Smooth muscle cell (in vitro differentiated cells): ENCODE measurements at regions not wholly inside any gene's neighbourhood (a gene's known extent, or its start where the extent isn't known, plus 50 kb on each side); places are given as distances from the start of the nearest gene placed in this dataset.
A peak's percentile ranks its signal among the peaks of the same experiment; 100 is the strongest.
"Not testable (repeated sequence)": the region's sequence is repeated elsewhere in the genome, so short reads cannot be mapped to it uniquely, and the experiment has no call there.

ENCODE experiments used
- DNase-seq: peaks from one replicate; lab custom pipeline; 2025; ENCODE audit not compliant: unreplicated experiment; lab: John Stamatoyannopoulos, UW
- H2AFZ ChIP-seq: fragments of 200-600 bp; sonication (generic); 2 replicates; pipeline ENCODE4 v1.6.0; 2016; ENCODE audit warnings: antibody characterized with exemption, low read depth, mild to moderate bottlenecking
- H3F3A ChIP-seq: fragments of 200-600 bp; sonication (generic); 2 replicates; pipeline ENCODE4 v1.6.0; 2017; ENCODE audit warnings: antibody characterized with exemption, low read depth
- H3K27ac ChIP-seq: fragments of 200-600 bp; sonication (generic); 2 replicates; pipeline ENCODE4 v1.5.1; 2016; ENCODE audit warnings: low read depth, mild to moderate bottlenecking
- H3K27me3 ChIP-seq: fragments of 200-600 bp; sonication (generic); 2 replicates; pipeline ENCODE4 v1.6.1; 2016; ENCODE audit warnings: low read depth, mild to moderate bottlenecking
- H3K36me3 ChIP-seq: fragments of 200-600 bp; sonication (generic); 2 replicates; pipeline ENCODE4 v1.5.1; 2016; ENCODE audit warnings: low read depth
- H3K4me1 ChIP-seq: fragments of 200-600 bp; sonication (generic); 2 replicates; pipeline ENCODE4 v1.5.1; 2016; ENCODE audit warnings: low read depth
- H3K4me2 ChIP-seq: fragments of 200-600 bp; sonication (generic); 2 replicates; pipeline ENCODE4 v1.6.0; 2016; ENCODE audit warnings: mild to moderate bottlenecking
- H3K4me3 ChIP-seq: fragments of 200-600 bp; sonication (generic); 2 replicates; pipeline ENCODE4 v1.5.1; 2016; ENCODE audit warnings: mild to moderate bottlenecking
- H3K79me2 ChIP-seq: fragments of 200-600 bp; sonication (generic); 2 replicates; pipeline ENCODE4 v1.6.0; 2016; ENCODE audit warnings: low read depth, mild to moderate bottlenecking
- H3K9ac ChIP-seq: fragments of 200-600 bp; sonication (generic); 2 replicates; pipeline ENCODE4 v1.6.0; 2016; ENCODE audit warnings: low read depth
- H3K9me3 ChIP-seq: fragments of 200-600 bp; sonication (generic); replicated peaks from 2 replicates; pipeline ENCODE4 v1.5.1; 2016; ENCODE audit warnings: low read depth
- H4K20me1 ChIP-seq: fragments of 200-600 bp; sonication (generic); 2 replicates; pipeline ENCODE4 v1.6.0; 2016; ENCODE audit warnings: low read depth
- CTCF ChIP-seq: fragments of 200-600 bp; sonication (generic); IDR thresholded peaks from 2 replicates; pipeline ENCODE4 v1.5.1; 2017; ENCODE audit warnings: borderline replicate concordance, mild to moderate bottlenecking, antibody characterized with exemption; ENCODE audit not compliant: insufficient read depth, poor library complexity, severe bottlenecking
- WGBS: methylation state at CpG from one replicate; pipeline ENCODE4 v1.1.7; 2016; ENCODE audit warnings: low lambda C conversion rate; 5-methylcytosine and 5-hydroxymethylcytosine counted together

- no peaks in the 10 kb centered on the region for H3K9me3 ChIP-seq
- H3K9ac ChIP-seq, result no peak overlapping the region
- 77% methylated on average over 3 of the region's 3 CpGs for WGBS
- no peaks in the 10 kb centered on the region for H3F3A ChIP-seq
- no peak overlapping the region for H3K27ac ChIP-seq
- no peak overlapping the region for H3K4me3 ChIP-seq
- no peak overlapping the region for H3K4me2 ChIP-seq
- no peaks in the 10 kb centered on the region for H3K27me3 ChIP-seq
- H3K79me2 ChIP-seq, result no peaks in the 10 kb centered on the region
- no peaks in the 10 kb centered on the region for H3K36me3 ChIP-seq
- no peak for TF ChIP-seq CTCF
- DNase-seq, result no peak
- no peaks in the 10 kb centered on the region for H3K4me1 ChIP-seq
- no peak overlapping the region for H2AFZ ChIP-seq
- no peaks in the 10 kb centered on the region for H4K20me1 ChIP-seq
These were observed 168.3 kb upstream of the NPY start for GRCh38 chr7:24115661-24116060.

GRCh38 chr7:24117903-24118499 lies 166.0 kb upstream of the NPY start:
- WGBS, result 95% methylated on average over 7 of the region's 7 CpGs
- H3F3A ChIP-seq, H3K4me3 ChIP-seq, H3K9ac ChIP-seq, H4K20me1 ChIP-seq, H3K79me2 ChIP-seq, H3K4me1 ChIP-seq, H3K9me3 ChIP-seq, DNase-seq, H2AFZ ChIP-seq, H3K27me3 ChIP-seq, H3K4me2 ChIP-seq, H3K36me3 ChIP-seq, H3K27ac ChIP-seq: not testable (repeated sequence)

GRCh38 chr7:24119852-24120251 lies 164.1 kb upstream of the NPY start:
- Histone ChIP-seq H3K9ac (no peak overlapping the region), H3K79me2 (no peaks in the 10 kb centered on the region), H3K4me3 (no peak overlapping the region), H3K4me1 (no peaks in the 10 kb centered on the region), H3K27ac (no peak overlapping the region), H4K20me1 (no peaks in the 10 kb centered on the region), H3K9me3 (no peaks in the 10 kb centered on the region), H3K4me2 (no peak overlapping the region), H3F3A (no peaks in the 10 kb centered on the region), H2AFZ (no peak overlapping the region), H3K27me3 (no peaks in the 10 kb centered on the region), H3K36me3 (no peaks in the 10 kb centered on the region)
- DNase-seq, result no peak
- 66% methylated on average over 5 of the region's 5 CpGs for WGBS
- no peak for TF ChIP-seq CTCF

- Histone ChIP-seq H4K20me1 (no peaks in the 10 kb centered on the region), H3K79me2 (no peaks in the 10 kb centered on the region), H3K27me3 (no peaks in the 10 kb centered on the region), H3K9me3 (no peaks in the 10 kb centered on the region), H3K27ac (no peak overlapping the region), H3K36me3 (no peaks in the 10 kb centered on the region), H2AFZ (no peak overlapping the region), H3F3A (no peaks in the 10 kb centered on the region), H3K9ac (no peak overlapping the region), H3K4me1 (no peaks in the 10 kb centered on the region), H3K4me3 (no peak overlapping the region), H3K4me2 (peak overlapping the region; percentile 33)
- no peak for DNase-seq
- no peak for TF ChIP-seq CTCF
These were observed 160.9 kb upstream of the NPY start for GRCh38 chr7:24123076-24123475.
